ENCODE measurements at regions not wholly inside any gene's neighbourhood (a gene's known extent, or its start where the extent isn't known, plus 50 kb on each side); places are given as distances from the start of the nearest gene placed in this dataset.

DNA sequence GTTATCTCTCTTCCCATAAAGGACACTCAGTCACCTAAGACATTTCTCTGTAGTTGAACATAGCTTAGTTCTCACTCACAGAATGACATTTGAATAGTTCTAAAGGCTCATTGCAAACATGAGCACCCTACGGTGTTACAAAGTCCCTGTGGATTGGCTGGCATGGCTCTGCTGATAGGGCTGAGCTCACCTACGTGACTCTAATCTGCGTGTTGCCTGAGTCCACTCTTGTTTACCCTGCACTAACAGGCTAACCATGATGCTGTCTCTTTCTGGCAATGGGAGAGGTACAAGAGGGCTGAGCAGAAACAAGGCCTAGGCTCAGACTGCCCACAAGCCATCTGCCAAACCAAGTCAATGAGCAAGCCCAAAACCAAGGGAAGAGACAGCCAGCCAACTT, 103.6 kb downstream of the PALM2AKAP2 start:
- DNase-seq (ENCODE audit: low read depth) = no peak

GRCh38 chr9:109886041-109886440, 106.0 kb downstream of the PALM2AKAP2 start:
- DNase-seq (ENCODE audit: low read depth) = no peak

GRCh38 chr9:109886617-109887016, 106.6 kb downstream of the PALM2AKAP2 start:
- no peak for DNase-seq (ENCODE audit: low read depth)

- DNase-seq (ENCODE audit: low read depth) = peak; percentile 46
Measured at GRCh38 chr9:109887079-109887478, 107.1 kb downstream of the PALM2AKAP2 start.

GRCh38 chr9:109888695-109889094, 108.7 kb downstream of the PALM2AKAP2 start:
- no peak for DNase-seq (ENCODE audit: low read depth)

GRCh38 chr9:109889456-109889855, 109.5 kb downstream of the PALM2AKAP2 start:
- DNase-seq (ENCODE audit: low read depth) = no peak

DNA sequence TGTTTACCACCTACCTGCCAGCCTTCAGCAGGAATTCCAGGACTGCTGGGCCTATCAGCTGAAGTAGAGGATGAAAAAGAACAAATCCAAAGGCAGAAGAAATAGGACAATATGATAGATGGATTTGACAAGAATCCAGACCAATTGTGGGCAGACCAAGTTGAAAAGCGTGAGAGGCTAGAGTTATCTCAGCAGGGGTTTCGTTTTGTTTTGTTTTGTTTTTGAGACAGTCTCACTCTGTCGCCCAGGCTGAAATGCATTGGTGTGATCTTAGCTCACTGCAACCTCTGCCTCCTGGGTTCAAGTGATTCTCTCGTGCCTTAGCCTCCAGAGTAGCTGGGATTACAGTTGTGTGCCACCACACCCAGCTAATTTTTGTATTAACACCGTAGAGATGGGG, 113.2 kb downstream of the PALM2AKAP2 start:
- DNase-seq (ENCODE audit: low read depth) = no peak

DNA sequence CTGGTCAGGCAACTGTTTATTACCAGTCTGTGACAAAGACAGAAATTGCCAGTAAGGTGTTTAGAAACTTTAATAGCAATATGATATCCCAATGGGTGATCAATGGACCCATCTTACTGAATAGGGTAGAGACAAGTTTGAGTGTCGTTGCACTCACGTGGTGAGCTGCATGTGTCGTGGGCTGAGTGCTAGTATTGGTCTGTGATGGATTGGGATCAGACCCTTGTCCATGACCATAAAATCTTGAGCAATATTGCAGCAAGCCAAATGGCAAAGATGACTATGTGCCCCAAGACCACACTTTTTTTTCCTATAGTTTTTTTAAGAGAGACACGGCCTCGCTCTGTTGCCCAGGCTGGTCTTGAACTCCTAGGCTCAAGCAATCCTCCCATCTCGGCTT, 114.5 kb downstream of the PALM2AKAP2 start:
- DNase-seq (ENCODE audit: low read depth) = no peak

- DNase-seq (ENCODE audit: low read depth) = peak; percentile 78
Measured at GRCh38 chr9:109894921-109895758, 115.1 kb downstream of the PALM2AKAP2 start.

GRCh38 chr9:109901201-109901600, 121.2 kb downstream of the PALM2AKAP2 start:
- peak; percentile 34 for DNase-seq (ENCODE audit: low read depth)

DNA sequence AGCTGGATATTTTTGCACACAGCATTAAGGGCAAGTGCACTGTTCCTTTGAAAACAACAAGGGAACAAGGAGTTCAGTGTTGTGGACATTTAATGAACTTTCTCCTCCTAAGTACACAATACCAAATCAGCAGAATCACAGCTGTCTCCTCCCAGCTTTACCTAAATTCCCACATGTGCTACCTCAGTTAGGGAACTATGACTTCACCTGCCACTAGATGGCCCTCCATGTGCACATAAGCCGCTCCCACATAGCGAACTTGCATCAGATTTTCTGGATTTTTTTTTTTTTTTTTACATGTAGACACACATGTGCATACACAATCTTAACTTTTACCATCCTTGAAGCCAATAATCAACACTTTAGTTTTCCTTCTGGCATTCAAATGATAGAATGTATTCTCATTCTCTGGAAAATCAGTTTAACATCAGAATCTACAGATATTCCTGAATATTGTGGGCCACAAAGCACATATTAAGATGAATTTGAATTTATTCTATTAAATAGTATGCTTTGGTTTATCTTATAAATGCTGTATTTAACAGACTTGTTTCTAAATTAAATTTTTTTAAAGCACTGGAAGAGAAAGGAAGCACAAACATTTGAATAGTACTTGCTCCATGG, 123.6 kb downstream of the PALM2AKAP2 start:
- peak; percentile 57 for DNase-seq (ENCODE audit: low read depth)

- DNase-seq (ENCODE audit: low read depth) = peak; percentile 27
Measured at GRCh38 chr9:109904666-109905065, 124.7 kb downstream of the PALM2AKAP2 start.

DNA sequence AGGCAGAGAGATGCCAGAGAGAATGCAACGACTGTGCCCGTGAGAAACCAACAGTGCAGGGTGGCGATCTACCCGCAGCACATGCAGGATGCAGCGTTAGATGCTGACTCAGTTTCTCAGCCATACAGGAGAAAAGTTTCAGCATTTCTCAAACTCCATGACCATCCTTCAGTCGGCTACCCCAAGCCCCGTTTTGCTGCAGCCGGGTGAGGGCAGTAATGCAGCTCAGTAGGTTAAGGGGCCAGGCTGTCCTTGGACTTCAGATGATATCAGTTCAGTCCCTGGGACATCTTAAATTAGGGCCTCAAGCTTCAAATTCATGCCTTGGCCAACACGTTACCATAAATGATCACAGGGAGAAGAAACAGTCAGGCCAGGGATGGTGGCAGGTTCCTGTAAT, 125.5 kb downstream of the PALM2AKAP2 start:
- no peak for DNase-seq (ENCODE audit: low read depth)

- no peak for DNase-seq (ENCODE audit: low read depth)
Measured at GRCh38 chr9:109906766-109907382, 126.9 kb downstream of the PALM2AKAP2 start.

- no peak for DNase-seq (ENCODE audit: low read depth)
Measured at GRCh38 chr9:109907400-109907799, 127.4 kb downstream of the PALM2AKAP2 start.

DNA sequence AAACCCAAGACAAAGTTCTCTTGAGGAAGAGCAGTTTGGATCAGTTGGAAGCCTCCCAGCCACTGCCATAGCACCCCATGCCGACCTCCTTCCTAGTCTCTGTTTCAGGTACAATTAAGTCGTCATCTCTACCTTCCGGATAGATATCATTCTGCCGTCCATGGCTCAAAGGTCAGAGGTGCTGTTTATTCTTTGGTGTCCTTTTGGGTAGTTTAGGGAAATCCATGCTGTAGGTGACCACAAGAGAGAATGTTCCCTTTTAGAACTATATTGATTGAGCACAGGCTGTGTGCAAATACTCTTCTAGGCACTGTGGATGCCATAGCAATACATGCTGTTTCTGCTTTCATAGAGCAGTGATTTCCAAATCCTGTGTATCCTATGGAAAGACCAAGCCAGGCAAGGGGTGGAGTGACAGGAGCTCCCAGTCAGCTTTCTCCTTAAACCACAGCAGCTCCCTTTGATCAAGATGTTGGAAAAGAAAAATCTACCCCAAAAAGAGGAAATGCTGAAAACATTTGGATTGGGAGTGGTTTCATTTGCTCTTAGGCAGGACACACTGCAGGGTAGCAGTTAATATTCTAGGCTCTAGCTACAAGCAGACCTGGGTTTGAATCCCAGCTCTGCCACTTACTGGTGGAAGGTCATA, 127.9 kb downstream of the PALM2AKAP2 start:
- DNase-seq (ENCODE audit: low read depth) = no peak

DNA sequence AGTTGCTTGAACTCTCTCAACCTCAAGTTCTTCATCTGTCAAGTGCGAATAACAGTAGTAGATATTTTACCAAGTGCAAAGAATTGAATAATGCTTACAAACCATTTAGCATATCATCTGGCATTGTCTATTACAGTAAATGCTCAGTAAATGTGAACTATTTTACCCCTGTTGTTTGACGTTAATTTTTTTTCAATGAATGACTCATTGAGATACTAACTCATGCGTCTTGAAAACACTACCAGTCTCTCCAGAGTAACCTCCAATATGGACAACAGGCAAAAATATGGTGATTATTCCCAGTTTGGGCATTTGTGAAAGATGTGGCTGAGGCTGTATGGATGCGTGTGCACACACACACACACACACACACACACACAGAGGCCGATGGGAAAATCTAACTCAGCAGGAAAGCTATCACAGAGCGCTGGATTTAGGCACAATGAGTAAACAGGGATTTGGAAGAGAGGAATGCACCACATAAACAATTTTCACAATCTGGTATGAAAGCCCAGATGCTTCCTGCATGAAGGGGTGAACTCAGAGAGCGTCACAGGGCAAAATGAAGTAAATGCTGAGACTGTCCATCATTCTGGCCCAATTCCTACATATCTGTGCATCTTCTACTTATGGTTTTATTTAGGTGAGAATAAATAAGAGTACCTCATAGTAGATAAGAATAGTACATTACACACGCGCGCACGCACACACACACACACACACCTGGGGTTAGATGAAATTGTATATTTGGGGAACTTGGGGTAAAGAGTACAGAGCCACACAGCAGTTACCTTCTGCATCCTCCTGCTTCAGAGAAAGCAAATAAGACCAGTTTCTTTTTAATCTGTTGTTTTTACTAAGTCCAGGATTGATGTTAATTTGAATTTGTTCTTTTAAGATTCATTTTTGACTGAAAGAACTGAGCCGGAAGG, 128.7 kb downstream of the PALM2AKAP2 start:
- DNase-seq (ENCODE audit: low read depth) = no peak

GRCh38 chr9:109910671-109911518, 130.9 kb downstream of the PALM2AKAP2 start:
- peak; percentile 44 for DNase-seq (ENCODE audit: low read depth)

- DNase-seq (ENCODE audit: low read depth) = peak; percentile 61
Measured at GRCh38 chr9:109912082-109912582, 132.1 kb downstream of the PALM2AKAP2 start.

DNA sequence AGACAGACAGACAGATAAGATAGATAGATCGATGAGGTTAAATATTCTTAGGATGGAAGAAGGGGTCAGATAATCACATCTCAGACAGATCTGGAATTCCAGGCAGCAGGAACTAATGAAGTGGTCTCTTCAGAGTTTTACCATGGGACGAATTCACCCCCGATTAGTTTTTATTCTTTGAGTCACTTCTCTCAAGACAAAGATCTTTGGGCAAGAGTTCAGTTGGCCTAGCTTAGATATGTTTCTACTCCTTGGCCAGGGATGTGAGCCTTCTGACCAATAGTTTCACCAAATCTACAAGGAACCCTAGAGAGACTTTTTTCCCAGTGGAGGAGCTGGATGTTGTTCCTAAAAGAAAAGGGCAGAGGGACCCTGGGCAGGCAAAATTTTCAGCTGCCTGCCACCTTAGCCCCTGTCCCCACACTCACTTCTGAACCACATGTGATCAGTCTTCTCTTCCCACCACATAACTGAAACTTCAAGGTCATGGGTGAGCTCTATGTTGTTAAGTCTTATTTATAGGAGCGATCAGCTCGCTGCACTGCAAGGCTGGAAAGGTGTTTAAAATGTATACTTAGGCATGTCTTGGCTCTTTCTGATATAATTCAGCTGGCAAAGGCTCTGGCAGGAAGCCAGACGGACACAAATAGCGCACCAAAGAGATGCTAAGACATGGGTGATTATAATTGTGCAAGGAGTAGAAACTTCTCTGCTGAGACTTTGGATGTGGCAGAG, 132.9 kb downstream of the PALM2AKAP2 start:
- no peak for DNase-seq (ENCODE audit: low read depth)
